ENCODE measurements at regions not wholly inside any gene's neighbourhood (a gene's known extent, or its start where the extent isn't known, plus 50 kb on each side); places are given as distances from the start of the nearest gene placed in this dataset.

DNA sequence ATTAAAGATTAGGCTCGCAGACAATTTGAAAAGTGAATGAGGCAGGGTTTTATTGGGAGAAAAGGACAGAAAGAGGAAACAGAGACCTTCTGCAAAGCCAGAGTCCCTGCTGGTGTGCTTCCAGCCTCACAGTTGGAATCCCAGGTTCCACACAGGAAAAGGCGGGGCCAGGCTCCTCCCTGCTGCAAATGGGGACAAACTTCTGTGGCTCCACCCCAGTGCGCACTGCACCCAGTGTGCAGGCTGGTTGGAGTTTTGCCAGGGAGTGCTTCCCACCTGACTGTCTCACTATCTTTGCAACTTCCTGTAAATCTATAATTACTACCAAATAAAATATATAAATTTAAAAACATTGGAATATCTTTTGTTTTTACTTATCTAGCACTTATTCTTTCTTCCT lies 386.0 kb upstream of the GRIN3A start:
- H3K4me1 ChIP-seq: no peaks in the 10 kb centered on the region
- no peak overlapping the region for H3K27ac ChIP-seq
- no peaks in the 10 kb centered on the region for H3K27me3 ChIP-seq
- no peak overlapping the region for H3K4me3 ChIP-seq
- no peak for ATAC-seq
- no peak for TF ChIP-seq EP300 (IDR thresholded peaks at IDR 0.05)
- TF ChIP-seq POLR2AphosphoS5 (IDR thresholded peaks at IDR 0.05): no peak
- TF ChIP-seq, protein P1, sequence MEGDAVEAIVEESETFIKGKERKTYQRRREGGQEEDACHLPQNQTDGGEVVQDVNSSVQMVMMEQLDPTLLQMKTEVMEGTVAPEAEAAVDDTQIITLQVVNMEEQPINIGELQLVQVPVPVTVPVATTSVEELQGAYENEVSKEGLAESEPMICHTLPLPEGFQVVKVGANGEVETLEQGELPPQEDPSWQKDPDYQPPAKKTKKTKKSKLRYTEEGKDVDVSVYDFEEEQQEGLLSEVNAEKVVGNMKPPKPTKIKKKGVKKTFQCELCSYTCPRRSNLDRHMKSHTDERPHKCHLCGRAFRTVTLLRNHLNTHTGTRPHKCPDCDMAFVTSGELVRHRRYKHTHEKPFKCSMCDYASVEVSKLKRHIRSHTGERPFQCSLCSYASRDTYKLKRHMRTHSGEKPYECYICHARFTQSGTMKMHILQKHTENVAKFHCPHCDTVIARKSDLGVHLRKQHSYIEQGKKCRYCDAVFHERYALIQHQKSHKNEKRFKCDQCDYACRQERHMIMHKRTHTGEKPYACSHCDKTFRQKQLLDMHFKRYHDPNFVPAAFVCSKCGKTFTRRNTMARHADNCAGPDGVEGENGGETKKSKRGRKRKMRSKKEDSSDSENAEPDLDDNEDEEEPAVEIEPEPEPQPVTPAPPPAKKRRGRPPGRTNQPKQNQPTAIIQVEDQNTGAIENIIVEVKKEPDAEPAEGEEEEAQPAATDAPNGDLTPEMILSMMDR (IDR thresholded peaks at IDR 0.05): no peak
- TF ChIP-seq POLR2A (IDR thresholded peaks at IDR 0.05): no peak
- H3K36me3 ChIP-seq: no peaks in the 10 kb centered on the region
- 84 to 88% methylated on average over 2 to 3 of the region's 3 CpGs for WGBS, 2 donors (ENCODE audit: low coverage in 1 of 2)
- peaks cover 0 to 8% (median 0%) of the 10 kb centered on the region in 3 donors for H3K9me3 ChIP-seq

DNA sequence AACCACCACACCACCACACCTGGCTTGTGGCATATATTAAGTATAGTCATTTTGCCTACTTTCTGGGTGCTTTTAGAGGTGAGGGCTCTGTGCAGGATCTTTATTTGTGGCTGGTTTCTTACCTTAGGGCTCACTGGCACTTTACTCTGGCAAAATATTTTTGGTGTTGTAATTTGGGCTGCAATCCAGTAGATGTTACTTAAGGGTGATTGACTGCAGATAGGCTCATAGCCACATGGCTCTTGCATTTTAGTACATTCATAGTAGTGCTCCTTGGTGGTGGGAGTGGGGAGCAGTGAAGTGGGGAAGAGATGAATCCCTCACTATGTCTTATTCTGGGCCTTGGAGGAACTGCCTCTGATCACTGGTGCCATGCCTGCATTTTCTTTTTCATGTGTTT lies 376.1 kb upstream of the GRIN3A start:
- Histone ChIP-seq H3K4me3 (no peak overlapping the region), H3K36me3 (no peaks in the 10 kb centered on the region), H3K27me3 (no peaks in the 10 kb centered on the region), H3K9me3 (peaks cover 0 to 9% (median 0%) of the 10 kb centered on the region in 3 donors), H3K4me1 (no peaks in the 10 kb centered on the region), H3K27ac (no peak overlapping the region)
- no peak for TF ChIP-seq POLR2A (IDR thresholded peaks at IDR 0.05)
- TF ChIP-seq, protein P1 (IDR thresholded peaks at IDR 0.05): no peak
- TF ChIP-seq POLR2AphosphoS5 (IDR thresholded peaks at IDR 0.05): no peak
- TF ChIP-seq EP300 (IDR thresholded peaks at IDR 0.05): no peak
- ATAC-seq: no peak

DNA sequence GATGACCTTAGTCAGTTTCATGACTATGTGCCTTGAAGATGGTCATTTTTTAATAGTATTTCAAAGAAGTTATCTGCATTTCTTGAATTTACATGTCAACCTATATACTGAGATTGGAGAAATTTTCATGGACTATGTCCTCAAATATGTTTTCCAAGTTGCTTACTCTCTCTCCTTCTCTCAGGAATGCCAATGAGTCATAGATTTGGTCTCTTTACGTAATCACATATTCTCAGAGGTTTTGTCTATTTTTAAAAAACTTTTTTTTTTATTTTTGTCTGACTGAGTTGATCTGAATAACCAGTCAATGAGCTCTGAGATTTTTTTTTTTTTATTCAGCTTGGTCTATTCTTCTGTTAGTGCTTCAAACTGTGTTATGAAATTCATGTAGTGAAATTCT lies 374.7 kb upstream of the GRIN3A start:
- WGBS, 2 donors (ENCODE audit: low coverage in 1 of 2): 75 to 81% methylated on average over 1 of the region's 1 CpG
- H3K27me3 ChIP-seq: no peaks in the 10 kb centered on the region
- TF ChIP-seq POLR2A (IDR thresholded peaks at IDR 0.05) (no peak), POLR2AphosphoS5 (IDR thresholded peaks at IDR 0.05) (no peak), EP300 (IDR thresholded peaks at IDR 0.05) (no peak)
- TF ChIP-seq, protein P1 (IDR thresholded peaks at IDR 0.05): no peak
- no peak for ATAC-seq
- peaks cover 0 to 9% (median 0%) of the 10 kb centered on the region in 3 donors for H3K9me3 ChIP-seq
- H3K36me3 ChIP-seq: no peaks in the 10 kb centered on the region
- H3K4me3 ChIP-seq: no peak overlapping the region
- H3K4me1 ChIP-seq: no peaks in the 10 kb centered on the region
- H3K27ac ChIP-seq: no peak overlapping the region

DNA sequence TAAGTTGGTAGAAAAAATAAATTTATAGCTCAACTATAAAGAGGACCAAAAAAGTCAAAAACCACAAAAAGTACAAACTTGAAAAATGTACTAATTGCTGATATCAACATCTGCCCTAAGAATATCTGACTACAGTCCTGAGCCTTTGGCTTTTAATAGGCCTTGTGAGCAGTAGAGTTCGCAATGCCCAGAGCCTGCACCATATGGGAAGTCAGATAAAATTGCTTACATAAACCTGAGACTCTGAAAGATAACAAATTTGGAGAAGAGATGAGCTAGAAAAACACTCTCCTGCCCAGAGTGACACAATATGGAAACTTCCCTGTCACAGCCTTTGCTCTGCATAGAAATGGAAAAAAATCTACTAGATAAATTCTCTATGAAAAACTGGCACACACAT lies 368.0 kb upstream of the GRIN3A start:
- no peak for ATAC-seq
- no peaks in the 10 kb centered on the region for H3K36me3 ChIP-seq

DNA sequence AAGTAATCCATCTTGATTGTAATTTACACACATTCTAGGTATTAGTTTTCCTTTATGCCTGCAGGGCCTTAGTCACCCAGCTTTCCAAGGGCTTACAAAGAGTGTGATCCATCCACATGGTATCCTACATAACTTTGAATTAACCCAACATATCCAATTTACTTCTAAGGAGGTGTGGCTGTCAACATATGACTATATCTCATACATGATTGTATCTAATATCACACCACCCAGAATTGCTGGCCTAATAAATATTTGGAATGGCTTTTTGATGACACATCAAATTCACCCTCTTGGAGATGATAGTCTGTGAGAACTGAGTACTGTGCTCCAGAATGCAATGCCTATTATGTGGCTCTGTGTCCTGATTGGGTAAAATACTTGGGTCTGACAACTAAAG lies 363.3 kb upstream of the GRIN3A start:
- no peaks in the 10 kb centered on the region for H3K4me1 ChIP-seq
- H3K36me3 ChIP-seq: no peaks in the 10 kb centered on the region
- H3K9me3 ChIP-seq: no peaks in the 10 kb centered on the region
- ATAC-seq: no peak
- H3K4me3 ChIP-seq: no peak overlapping the region
- no peak overlapping the region for H3K27ac ChIP-seq
- no peaks in the 10 kb centered on the region for H3K27me3 ChIP-seq
- TF ChIP-seq POLR2AphosphoS5 (IDR thresholded peaks at IDR 0.05) (no peak), EP300 (IDR thresholded peaks at IDR 0.05) (no peak), POLR2A (IDR thresholded peaks at IDR 0.05) (no peak)
- TF ChIP-seq, protein P1 (IDR thresholded peaks at IDR 0.05): no peak

More for the DNA sequence above, 368.0 kb upstream of the GRIN3A start:
- no peaks in the 10 kb centered on the region for H3K27me3 ChIP-seq
- no peak overlapping the region for H3K4me3 ChIP-seq
- no peak overlapping the region for H3K27ac ChIP-seq
- TF ChIP-seq, protein P1 (IDR thresholded peaks at IDR 0.05): no peak
- TF ChIP-seq EP300 (IDR thresholded peaks at IDR 0.05) (no peak), POLR2A (IDR thresholded peaks at IDR 0.05) (no peak), POLR2AphosphoS5 (IDR thresholded peaks at IDR 0.05) (no peak)
- H3K9me3 ChIP-seq: no peaks in the 10 kb centered on the region
- 39 to 50% methylated on average over 1 of the region's 1 CpG for WGBS, 2 donors (ENCODE audit: low coverage in 1 of 2)
- H3K4me1 ChIP-seq: no peaks in the 10 kb centered on the region
